ENCODE measurements at regions not wholly inside any gene's neighbourhood (a gene's known extent, or its start where the extent isn't known, plus 50 kb on each side); places are given as distances from the start of the nearest gene placed in this dataset.

DNA sequence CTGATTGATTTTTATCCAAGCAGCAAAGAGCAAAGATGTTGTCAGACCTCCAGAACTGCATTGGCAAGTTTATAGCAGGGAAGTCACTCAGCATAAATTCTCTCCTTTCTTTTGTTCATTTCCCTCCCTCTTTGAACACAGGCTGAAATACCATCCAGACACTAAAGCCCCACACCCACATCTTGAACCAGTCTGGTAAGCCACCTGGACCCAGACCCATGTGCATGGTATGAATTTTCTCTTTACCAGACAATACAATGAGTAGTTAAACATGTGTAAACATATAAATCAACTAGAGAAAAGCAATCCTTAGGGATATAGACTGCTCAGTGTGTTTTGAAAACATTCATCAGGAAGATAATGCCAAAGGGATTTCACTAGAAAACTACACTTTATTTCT is 488.3 kb upstream of the FLRT2 start:
- no peak overlapping the region for H3K4me3 ChIP-seq (ENCODE audit: low read length in 3 of 3)
- no peak overlapping the region for H3K27ac ChIP-seq (ENCODE audit: low read depth in 2 of 2, low read length in 2 of 2)
- DNase-seq (peak in 1 of 5 donors; percentile 3), FAIRE-seq (no peak)
- H3K9ac ChIP-seq (ENCODE audit: low read length in 3 of 3) = no peak overlapping the region
- no peaks in the 10 kb centered on the region for H3K27me3 ChIP-seq (ENCODE audit: control insufficient read depth, insufficient read depth, low read length)
- H3K36me3 ChIP-seq (ENCODE audit: control insufficient read depth in 2 of 3, insufficient read depth in 3 of 3, low read length in 3 of 3) = no peaks in the 10 kb centered on the region
- intact Hi-C loops (cut with DNase I) = no loop called here
- peaks cover 0 to 2% (median 0%) of the 10 kb centered on the region in 3 donors for H3K9me3 ChIP-seq (ENCODE audit: control insufficient read depth in 2 of 3, insufficient read depth in 1 of 3, low read length in 3 of 3)
- H3K4me1 ChIP-seq (ENCODE audit: control insufficient read depth in 2 of 3, insufficient read depth in 2 of 3, low read depth in 1 of 3, low read length in 3 of 3) = no peaks in the 10 kb centered on the region
- TF ChIP-seq, protein P1, sequence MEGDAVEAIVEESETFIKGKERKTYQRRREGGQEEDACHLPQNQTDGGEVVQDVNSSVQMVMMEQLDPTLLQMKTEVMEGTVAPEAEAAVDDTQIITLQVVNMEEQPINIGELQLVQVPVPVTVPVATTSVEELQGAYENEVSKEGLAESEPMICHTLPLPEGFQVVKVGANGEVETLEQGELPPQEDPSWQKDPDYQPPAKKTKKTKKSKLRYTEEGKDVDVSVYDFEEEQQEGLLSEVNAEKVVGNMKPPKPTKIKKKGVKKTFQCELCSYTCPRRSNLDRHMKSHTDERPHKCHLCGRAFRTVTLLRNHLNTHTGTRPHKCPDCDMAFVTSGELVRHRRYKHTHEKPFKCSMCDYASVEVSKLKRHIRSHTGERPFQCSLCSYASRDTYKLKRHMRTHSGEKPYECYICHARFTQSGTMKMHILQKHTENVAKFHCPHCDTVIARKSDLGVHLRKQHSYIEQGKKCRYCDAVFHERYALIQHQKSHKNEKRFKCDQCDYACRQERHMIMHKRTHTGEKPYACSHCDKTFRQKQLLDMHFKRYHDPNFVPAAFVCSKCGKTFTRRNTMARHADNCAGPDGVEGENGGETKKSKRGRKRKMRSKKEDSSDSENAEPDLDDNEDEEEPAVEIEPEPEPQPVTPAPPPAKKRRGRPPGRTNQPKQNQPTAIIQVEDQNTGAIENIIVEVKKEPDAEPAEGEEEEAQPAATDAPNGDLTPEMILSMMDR (IDR thresholded peaks at IDR 0.05; ENCODE audit: borderline replicate concordance, extremely low read depth, insufficient read depth) = no peak

- Histone ChIP-seq H3K4me1 (ENCODE audit: control insufficient read depth in 2 of 3, insufficient read depth in 2 of 3, low read depth in 1 of 3, low read length in 3 of 3) (no peaks in the 10 kb centered on the region), H3K9ac (ENCODE audit: low read length in 3 of 3) (no peak overlapping the region), H3K36me3 (ENCODE audit: control insufficient read depth in 2 of 3, insufficient read depth in 3 of 3, low read length in 3 of 3) (no peaks in the 10 kb centered on the region), H3K27ac (ENCODE audit: low read depth in 2 of 2, low read length in 2 of 2) (no peak overlapping the region), H3K4me3 (ENCODE audit: low read length in 3 of 3) (no peak overlapping the region), H3K27me3 (ENCODE audit: control insufficient read depth, insufficient read depth, low read length) (no peaks in the 10 kb centered on the region), H3K9me3 (ENCODE audit: control insufficient read depth in 2 of 3, insufficient read depth in 1 of 3, low read length in 3 of 3) (peaks cover 0 to 6% (median 0%) of the 10 kb centered on the region in 3 donors)
- no peak for FAIRE-seq
- TF ChIP-seq, protein P1 (IDR thresholded peaks at IDR 0.05; ENCODE audit: borderline replicate concordance, extremely low read depth, insufficient read depth) = no peak
- intact Hi-C loops (cut with DNase I) = no loop called here
- no peak for DNase-seq
These were observed 487.6 kb upstream of the FLRT2 start for GRCh38 chr14:85042301-85042700.

DNA sequence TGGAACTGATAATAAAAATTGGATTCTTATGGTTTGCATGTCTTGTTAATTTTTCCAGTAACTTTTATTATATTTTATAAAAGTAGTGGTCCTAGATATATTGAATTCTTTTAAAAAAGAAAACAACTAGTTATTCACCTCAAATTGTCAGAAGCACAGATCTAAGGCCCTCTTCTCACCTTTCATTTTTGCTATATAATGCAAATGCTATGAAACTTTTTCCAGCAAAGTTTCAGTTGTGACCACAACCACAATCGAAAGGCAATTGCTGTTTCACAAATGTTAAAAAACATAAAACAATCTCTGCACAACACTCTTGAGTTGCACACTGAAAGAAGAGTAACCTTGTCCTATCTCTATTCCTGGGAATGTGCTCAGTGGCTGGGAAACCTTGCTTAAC is 479.8 kb upstream of the FLRT2 start:
- Histone ChIP-seq H3K27ac (ENCODE audit: low read depth in 2 of 2, low read length in 2 of 2) (no peak overlapping the region), H3K9ac (ENCODE audit: low read length in 3 of 3) (no peak overlapping the region), H3K27me3 (ENCODE audit: control insufficient read depth, insufficient read depth, low read length) (no peaks in the 10 kb centered on the region), H3K4me1 (ENCODE audit: control insufficient read depth in 2 of 3, insufficient read depth in 2 of 3, low read depth in 1 of 3, low read length in 3 of 3) (no peaks in the 10 kb centered on the region), H3K4me3 (ENCODE audit: low read length in 3 of 3) (no peak overlapping the region), H3K9me3 (ENCODE audit: control insufficient read depth in 2 of 3, insufficient read depth in 1 of 3, low read length in 3 of 3) (peaks cover 0 to 6% (median 0%) of the 10 kb centered on the region in 3 donors), H3K36me3 (ENCODE audit: control insufficient read depth in 2 of 3, insufficient read depth in 3 of 3, low read length in 3 of 3) (no peaks in the 10 kb centered on the region)
- DNase-seq = no peak
- FAIRE-seq = no peak
- TF ChIP-seq, protein P1 (IDR thresholded peaks at IDR 0.05; ENCODE audit: borderline replicate concordance, extremely low read depth, insufficient read depth) = no peak
- intact Hi-C loops (cut with DNase I) = no loop called here

GRCh38 chr14:85052646-85053045 is 477.3 kb upstream of the FLRT2 start:
- H3K4me1 ChIP-seq (ENCODE audit: control insufficient read depth in 2 of 3, insufficient read depth in 2 of 3, low read depth in 1 of 3, low read length in 3 of 3) = no peaks in the 10 kb centered on the region
- H3K9me3 ChIP-seq (ENCODE audit: control insufficient read depth in 2 of 3, insufficient read depth in 1 of 3, low read length in 3 of 3) = no peaks in the 10 kb centered on the region
- DNase-seq (no peak), FAIRE-seq (no peak)
- H3K27ac ChIP-seq (ENCODE audit: low read depth in 2 of 2, low read length in 2 of 2) = no peak overlapping the region
- intact Hi-C loops (cut with DNase I) = no loop called here
- no peaks in the 10 kb centered on the region for H3K27me3 ChIP-seq (ENCODE audit: control insufficient read depth, insufficient read depth, low read length)
- TF ChIP-seq, protein P1 (IDR thresholded peaks at IDR 0.05; ENCODE audit: borderline replicate concordance, extremely low read depth, insufficient read depth) = no peak
- H3K9ac ChIP-seq (ENCODE audit: low read length in 3 of 3) = no peak overlapping the region
- no peak overlapping the region for H3K4me3 ChIP-seq (ENCODE audit: low read length in 3 of 3)
- no peaks in the 10 kb centered on the region for H3K36me3 ChIP-seq (ENCODE audit: control insufficient read depth in 2 of 3, insufficient read depth in 3 of 3, low read length in 3 of 3)

All from kidney (tissue), 13 donors.